GM19452 (cell line): ENCODE measurements at regions not wholly inside any gene's neighbourhood (a gene's known extent, or its start where the extent isn't known, plus 50 kb on each side); places are given as distances from the start of the nearest gene placed in this dataset.

Experiments
- ATAC-seq: cut with Tn5 transposase; IDR thresholded peaks from one replicate; pipeline ENCODE4 v1.9.1; 2021; ENCODE audit not compliant: unreplicated experiment

DNA sequence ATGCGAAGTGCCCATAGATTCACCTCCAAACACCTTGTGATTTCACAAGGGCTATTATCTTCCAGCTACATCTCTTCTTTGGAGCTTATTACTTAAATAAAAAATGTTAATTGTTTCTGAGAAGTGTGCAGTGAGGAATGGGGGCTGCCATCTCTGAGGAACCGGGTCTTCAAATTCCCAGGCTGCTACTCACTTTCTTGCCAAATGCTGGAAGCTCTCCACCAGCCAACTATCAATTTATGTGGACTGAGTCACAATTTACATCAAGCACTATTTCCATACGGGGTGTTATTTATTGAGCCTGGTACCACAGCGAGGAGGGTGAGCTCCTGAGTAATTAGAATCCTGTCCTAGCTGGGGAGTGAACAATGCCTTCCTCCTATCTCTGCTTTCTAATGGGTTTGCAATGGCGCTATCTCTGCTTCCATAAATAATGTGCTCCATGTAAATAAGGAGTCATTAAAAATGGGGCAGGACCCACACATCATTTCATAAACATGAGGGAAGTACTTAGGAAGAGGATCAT lies 898.3 kb downstream of the VRK1 start:
- ATAC-seq = no peak

DNA sequence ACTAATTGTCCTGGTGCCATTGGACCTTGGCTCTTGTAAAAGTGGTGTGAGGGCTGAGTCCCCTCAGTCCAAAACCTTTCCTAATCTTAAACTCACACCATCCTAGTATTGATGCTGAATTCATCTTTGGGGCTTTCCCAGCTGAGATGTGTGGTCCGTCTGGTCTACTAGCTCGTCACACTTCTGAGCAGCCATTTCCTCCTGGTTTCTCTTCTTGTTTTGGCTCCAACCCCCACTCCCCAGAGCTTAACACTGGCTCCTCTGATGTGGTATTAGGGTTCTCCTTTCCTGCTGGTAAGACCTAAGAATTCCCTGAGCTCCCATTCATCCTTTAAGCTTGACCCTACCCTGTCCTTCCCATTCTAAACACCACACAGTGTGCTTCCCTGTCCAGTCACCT lies 900.6 kb downstream of the VRK1 start:
- ATAC-seq = no peak

DNA sequence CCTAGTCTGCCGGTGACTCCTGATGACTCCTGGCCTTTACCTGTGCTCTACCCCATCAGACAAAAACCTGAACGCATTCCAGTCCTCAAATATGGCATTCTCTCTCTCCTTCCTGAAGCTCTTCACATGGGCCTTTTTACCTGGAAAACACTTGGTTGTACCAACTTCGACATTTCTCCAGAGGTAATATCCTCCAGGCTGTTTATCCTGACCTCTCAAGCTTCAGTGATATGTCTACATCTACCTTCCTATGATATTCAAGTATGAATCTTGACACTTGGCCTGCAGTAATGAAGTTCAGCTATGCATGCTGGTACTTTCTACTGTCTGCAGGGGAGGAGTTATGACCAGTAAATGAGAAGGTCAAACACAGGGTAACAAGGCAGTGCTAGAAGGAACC lies 901.8 kb downstream of the VRK1 start:
- no peak for ATAC-seq

DNA sequence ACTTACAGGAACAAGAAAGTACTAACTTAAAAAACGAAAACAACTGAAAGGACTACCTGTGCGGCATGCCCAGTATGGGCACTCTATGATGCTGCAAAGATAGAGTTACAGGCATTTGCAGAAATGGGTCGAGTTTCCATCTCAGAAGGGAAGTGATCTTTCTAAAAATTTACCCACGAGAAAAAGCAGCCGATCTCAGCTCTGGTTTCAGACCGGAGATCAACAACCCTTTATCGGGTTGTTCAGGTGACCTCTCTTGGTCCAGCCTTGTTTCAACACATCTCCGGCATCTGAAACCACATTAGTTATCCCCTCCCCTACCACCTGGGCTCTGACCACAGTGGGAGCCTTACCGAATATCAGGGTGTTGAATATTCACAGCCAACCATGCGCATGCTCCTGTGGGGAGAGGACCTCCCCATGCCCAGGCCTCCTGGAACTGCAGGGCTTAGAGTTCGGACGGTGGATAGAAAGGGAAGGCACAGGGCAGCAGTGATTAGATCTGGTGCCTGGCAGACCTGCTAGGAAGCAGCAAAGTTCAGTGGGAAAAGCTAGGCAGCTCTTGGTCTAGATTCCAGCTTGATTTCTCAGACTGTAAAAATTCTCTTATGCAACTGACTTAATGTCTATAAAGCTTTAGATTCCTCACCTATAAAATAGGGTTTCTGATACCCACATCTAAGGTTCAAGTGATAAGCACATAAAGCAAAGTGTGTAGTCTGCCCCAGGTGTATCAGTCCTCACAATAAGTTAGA lies 906.0 kb downstream of the VRK1 start:
- ATAC-seq = no peak

DNA sequence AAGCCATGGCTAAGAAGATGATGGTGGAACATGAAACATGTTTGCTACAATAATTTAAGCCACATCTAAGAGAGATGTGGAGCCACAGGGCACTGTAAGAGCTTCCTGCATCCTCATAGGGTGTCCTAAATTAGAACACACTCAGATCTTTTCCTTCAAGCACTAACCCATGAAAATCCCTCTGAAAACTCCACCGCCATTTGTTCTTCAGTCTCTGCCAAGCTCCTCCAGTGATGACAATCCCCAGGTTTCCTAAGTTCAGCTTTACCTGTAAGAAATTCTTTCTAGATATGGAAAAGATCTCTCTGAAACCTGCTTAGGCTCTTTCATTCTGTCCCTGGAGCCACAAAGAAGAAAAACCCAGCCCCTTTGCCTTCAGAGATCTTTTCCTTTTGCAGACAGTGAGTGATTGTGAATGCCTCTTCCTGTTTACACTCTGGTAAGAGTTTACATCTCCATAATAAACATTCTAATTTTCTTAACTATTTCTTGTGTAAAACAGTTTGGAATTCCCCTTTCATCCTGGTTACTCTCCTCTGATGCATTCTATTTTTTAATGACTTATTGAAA lies 907.2 kb downstream of the VRK1 start:
- no peak for ATAC-seq

DNA sequence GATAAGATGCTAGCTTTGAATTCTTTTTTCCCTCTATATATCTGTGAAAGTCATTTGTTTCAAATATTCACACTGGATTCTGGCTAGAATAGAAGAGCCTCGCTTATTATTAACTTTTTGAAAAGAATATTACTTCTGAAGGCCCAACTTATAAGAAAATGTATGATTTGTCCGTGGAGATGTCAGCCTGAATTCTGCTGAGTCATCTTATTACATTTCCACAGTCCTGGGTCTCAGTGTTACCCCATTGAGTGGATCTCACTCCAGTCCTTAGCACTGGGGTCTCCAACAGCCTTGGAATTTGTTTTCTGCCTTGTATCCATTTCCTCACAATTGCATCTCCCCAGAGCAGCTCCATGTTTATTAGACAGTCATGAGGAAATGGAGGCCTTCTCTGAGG lies 907.9 kb downstream of the VRK1 start:
- no peak for ATAC-seq

DNA sequence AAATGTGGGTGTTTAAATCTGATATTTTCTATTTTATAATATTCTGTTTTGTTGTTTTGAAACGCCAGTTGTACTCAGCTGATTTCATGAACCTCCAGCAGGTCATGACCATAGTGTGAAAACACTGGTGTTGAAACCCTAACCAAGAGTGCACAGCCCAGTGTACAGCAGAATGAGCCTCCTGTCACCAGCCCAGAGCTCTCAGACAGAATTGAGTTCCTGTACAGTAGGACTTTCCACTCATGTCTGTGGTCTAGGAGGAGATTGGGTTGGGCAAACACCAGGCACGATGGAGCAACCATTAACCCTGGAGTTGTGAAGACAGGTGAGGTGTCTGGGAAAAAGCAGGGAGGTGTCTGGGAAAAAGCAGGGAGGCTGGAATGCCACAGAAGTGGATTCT lies 908.8 kb downstream of the VRK1 start:
- ATAC-seq = no peak

DNA sequence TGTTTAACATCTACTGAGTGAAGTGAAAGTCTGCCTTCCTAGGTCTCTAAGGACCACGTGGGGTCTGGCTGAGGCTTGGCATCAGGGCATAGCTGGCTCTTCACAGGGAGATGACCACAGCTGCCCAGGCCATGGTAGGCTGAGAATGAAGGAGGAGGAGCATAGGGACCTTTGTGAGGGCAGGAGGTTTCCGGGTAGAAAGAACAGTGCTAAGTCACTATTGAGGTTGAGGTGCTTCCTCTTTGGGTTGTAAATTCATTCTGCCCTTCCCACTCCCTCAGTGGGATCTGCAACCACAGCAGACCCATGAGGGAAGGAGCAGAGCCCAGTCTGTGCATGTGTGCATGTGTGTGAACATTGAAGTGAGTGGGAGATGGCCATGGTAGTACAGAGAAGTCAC lies 909.6 kb downstream of the VRK1 start:
- no peak for ATAC-seq

DNA sequence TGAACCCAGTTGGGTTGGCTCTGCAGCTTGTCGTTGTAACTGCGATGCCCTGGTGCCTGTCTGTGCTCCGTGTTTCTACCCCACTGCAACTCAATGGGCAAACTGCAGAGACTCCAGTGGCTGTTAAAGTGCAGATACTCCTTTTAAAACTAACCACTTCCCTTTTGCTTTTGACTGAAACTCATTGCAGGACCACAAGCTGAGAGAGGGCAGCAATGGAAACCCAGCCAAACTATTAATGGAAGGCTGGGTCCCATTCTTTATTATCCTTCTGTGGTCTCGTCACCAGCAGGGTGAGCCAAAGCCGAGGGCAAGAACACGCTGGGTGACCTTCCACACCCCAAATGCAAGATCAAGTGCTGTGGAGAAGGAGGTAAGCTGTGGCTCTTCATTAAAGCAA lies 910.4 kb downstream of the VRK1 start:
- ATAC-seq = no peak

DNA sequence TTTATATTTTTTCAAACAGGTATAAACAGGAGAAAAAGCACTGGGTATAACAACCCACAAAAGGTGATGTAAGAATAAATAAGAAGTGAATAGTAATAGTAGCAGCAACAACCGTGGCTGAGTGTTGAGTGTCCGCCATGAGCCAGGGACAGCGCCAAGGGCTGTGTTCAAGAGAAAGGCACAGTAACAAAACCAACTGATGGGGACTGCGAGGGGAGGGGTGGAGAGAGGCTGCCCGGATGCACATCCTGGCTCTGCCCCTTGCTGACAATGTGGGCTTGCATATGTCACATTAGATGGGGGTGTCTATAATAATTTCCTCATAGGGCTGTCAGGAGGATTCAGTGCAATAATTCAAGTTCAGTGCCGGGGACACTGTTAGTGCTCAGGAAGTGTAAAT lies 912.4 kb downstream of the VRK1 start:
- no peak for ATAC-seq

DNA sequence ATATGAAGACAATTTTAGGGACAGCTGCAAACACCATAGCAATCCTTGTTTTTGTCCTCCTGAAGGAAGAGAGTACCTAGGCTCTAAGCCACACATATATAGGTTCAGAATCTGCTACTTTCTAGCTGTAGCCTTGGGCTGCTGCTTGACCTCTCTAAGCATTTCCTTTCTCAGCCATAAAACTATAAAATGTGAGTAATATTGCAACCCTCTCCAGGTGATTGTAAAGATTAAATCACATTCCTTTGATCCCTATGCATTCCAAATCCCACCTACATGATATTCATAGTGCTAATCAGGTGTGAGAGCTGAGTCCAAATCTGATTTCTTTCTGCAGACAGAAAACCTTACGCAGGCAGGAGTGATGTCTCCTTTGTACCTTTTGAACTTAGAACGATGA lies 913.5 kb downstream of the VRK1 start:
- no peak for ATAC-seq

DNA sequence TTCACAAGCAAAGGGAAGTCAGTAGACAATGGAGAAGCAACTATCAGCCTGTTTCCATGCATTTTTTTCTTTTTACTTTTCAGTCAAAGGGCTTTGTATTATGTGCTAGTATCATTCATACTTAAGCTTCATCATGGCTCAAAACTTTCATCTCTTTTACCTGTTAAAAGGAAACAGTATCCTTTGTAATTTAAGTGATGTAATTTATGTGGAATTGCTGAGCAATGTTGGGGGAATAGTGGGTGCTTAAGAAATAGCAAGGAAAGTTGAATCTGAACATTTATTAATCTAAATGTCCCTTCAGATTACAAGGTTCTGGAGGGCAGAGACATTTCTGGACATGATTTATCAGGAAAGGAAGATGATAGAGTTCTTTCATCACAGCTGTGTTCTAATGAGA lies 915.3 kb downstream of the VRK1 start:
- ATAC-seq = no peak

DNA sequence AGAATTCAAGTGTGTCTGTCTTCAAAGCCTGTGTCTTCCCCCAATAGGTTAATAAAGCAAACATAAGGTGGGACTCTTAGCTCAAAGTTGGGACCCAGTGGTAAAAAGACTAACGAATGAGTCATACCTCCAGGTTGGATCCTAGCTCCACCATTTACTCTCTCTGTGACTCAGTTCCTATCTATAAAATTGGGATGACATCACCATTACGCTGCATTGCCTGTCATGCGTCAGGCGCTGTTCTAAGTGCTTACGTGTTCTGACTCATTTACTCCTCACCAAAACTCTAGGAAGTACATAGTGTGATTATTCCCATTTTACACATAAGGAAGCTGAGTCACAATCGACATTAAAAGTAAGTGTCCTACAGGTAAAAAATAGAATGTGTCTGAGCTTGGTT lies 915.8 kb downstream of the VRK1 start:
- ATAC-seq = no peak

DNA sequence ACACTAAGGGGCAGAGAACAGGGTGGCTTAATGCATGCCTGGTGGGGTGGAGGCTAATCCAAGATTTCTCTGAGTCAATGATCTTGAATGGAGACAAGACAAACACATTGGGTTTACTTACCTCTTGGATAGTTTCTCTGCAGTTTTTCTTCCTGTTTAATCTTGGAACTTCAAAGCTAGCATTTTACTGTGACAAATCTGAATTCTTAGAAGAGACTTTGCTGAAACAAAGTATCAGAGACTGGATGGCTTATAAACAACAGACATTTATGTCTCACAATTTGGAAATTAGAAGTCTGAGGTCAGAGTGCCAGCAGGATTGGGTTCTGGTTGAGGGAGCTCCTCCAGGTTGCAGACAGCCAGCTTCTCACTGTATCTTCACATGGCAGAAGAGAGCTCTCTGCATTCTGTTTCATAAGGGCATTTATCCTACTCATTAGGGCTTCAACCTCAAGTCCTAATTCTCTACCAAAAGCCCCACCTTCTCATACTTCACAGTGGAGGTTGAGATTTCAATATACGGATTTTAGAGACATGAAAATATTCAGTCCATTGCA lies 921.8 kb downstream of the VRK1 start:
- ATAC-seq = no peak

DNA sequence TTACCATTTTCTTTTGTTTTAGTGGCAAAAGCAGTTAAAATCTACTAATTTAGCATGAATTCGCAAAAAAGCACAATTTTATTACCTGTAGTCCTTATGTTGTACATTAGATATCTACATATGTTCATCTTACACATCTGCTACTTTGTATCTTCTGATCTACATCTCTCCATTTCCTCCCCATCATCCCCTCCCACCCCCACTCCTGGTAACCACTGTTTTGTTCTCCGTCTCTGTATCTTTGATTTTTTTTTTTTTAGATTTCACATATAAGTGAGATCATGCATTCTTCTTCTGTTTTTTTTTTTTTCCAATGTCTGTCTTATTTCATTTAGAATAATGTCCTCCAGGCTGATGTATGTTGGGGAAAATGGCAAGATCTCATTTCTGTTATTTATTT lies 922.7 kb downstream of the VRK1 start:
- ATAC-seq = no peak

DNA sequence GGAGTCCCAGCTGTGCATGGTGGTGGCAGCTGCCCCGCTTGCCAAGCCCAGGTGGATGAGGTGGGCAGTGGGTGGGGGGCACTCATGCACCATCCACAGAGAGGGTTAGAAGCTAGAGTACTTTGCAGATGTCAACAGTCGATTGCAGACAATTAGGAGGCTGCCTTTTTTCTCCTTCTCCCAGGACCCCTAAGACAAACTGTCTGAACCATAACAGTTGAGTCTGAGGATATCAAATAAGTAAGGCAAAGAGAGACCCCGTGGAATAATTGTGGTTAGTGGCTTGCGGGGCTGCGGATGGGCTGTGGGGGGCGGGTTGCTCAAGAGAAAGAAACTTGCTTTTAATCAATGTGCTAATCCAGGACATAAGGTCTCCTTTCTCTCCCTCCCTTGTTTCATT lies 926.2 kb downstream of the VRK1 start:
- no peak for ATAC-seq

DNA sequence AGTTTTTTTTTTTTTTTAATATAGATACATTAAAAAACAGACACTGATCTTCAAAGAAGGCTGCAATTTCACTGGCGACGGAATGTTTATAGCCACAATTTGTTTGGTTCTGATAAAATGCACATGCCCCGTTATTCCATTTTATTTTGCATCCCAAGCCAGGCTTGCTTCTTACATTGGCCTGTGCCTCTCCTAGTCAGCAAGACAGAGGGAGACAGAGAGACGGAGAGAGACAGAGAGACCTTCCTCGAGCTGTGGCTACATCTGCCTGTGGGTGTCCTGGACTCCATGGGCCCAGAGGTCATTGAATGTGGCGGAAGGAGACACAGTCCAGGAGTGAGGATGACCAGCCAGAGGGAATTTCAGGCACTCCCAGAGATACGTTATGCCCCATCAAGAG lies 926.6 kb downstream of the VRK1 start:
- no peak for ATAC-seq

DNA sequence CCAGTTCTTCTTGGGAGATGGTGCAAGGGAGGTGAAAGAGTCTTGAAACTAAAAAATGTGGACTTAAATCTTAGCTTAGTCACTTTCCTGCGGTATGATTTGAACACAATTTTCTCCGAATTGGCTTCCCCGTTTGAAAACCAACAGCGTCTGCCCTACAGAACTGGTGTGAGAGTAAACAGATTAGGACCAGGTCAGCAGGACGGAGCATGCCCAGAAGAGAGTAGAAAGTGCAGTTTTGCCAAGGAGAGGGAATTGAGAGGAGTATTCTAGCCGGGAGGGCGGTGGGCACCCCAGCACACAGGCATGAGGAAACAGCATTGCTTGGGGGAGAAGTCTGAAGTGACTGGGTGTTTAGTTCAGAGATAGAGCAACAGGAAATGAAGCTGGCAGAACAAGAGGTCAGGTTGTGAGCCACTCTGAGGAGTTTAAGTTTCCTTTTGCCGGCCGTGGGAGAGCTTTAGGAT lies 927.1 kb downstream of the VRK1 start:
- no peak for ATAC-seq

DNA sequence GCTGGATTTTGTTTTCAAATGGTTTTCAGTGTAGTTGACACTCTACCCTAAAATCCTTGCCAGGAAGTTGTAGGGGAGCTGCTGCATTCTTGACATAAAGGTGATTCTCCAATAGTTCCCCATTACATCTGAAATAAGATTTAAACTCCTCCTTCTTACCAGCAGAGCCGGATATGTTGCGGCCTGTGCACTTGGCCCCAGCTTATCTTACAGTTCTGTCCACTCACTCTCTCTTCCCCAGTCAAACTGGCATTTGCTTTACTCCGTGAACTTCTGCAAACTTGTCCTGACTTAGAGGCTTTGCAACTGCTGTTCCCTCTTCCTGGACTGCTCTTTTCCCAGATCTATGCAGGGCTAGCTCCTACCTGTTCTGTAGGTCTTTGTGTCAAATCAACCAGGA lies 929.5 kb downstream of the VRK1 start:
- ATAC-seq = no peak

DNA sequence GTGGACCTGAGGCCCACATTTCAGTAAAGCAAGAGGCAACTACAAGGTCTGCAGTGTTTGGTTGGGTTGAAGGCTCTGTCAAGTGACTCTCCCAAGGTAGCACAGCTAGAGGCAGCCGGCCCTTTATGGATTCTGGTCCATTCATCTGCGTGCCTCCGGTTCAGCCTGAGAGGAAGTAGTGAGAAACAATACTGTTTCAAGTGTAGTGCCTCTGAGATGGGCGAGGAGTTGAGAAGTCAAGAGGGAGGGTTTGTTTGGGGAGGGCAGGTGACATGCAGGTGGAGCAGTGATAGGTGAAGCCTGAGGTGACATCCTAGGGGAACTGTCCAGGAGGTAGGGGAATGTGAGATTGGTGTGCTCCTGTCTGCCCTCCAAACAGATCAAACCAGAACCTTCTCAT lies 933.5 kb downstream of the VRK1 start:
- ATAC-seq = no peak

DNA sequence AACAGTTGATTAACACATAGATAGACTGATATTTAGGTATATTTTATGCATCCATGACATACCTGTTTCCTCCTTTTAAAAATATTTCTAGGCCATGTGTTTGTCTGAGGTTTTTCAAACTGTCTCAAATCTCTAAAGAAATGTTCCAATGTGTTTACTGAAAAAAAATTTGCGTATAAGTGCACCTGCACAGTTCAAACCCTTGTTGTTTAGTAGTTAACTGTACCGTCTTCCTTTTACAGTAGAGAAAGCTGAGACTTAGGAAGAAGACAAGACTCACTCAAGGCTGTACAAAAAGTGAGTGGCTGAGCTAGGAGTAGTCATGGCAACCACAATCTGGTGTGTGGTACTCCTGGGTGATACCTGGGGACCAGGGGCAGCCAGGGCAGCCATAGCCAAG lies 934.6 kb downstream of the VRK1 start:
- no peak for ATAC-seq

DNA sequence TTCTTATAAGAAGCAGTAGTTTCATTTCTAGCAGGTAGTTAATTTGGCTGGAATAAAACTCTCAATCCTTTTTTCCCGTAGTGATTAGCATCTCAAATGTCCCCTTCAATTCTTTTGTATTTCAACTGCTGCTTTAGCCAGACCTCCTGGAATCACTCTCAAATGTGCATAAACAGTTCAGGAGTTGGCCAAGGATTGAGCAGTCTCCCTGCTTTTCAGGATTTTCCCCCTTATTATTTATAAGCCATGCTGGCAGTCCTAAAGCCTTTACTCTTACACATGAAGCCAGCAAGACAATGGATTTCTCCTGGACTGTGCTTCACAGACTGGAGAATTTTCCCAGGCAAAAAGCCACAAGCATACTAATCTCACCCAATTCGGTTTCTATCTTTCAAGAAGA lies 950.1 kb downstream of the VRK1 start:
- no peak for ATAC-seq

DNA sequence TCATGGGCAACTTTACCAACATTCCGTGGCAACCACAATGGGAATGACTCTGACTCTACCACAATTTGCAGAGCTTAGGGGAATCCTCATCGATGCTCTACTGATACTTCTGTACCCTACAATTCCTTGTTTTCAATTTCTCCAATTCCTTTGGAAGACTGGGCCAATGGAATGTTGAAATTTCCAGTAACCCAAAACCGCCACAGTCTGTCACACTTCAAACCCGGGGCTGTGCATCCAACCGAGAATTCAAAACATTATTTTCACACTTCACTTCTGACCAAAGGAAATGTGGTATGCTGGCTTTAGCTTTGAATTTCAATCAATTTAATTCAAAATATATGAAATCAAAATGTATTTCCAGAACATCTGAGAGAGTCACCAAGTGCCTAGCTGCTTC lies 951.4 kb downstream of the VRK1 start:
- ATAC-seq = no peak
